HG02938 (cell line): ENCODE measurements at regions not wholly inside any gene's neighbourhood (a gene's known extent, or its start where the extent isn't known, plus 50 kb on each side); places are given as distances from the start of the nearest gene placed in this dataset.

ENCODE experiments used
- ATAC-seq: cut with Tn5 transposase; IDR thresholded peaks from one replicate; pipeline ENCODE4 v1.9.1; 2021; ENCODE audit warnings: mild to moderate bottlenecking, moderate library complexity; ENCODE audit not compliant: unreplicated experiment

DNA sequence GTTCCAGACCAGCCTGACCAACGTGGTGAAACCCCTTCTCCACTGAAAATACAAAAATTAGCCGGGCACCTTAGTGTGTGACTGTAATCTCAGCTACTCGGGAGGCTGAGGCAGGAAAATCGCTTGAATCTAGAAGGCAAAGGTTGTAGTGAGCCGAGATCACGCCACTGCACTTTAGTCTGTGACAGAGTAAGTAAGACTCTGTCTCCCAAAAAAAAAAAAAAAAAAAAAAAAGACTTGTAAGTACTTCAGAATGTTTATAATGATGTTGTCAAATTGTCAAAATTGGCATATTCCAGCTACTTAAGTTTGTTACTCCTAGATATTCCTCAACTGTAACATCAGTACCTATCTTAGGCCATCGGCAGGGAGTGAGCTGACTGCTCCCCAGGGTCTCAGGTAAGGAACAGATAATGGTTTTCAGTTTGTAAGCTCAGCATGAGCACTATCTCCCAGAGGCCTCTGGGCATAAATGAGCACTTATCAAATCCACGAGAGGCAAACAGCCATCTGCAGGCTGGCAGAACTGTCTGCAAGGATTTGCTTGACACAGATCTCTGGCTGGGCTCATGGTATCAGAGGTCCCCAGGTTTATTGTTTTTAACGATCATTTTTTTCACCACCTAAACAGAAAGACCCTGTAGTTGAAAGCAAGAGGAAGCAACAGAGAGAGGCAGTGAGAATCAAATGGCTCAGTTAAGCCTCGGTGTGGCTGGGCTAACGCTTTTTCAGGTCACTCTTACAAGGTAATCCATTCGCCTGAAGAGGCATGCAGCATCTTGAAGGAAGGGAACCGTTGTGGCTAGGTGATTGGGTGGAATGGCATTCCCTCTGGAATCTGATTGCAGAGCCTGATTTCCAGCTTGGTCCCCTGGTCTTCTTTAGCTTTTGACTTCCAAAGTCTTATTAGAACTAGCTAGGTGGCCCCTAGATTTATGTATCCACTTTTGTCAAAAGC is 115.9 kb downstream of the LY86 start:
- no peak for ATAC-seq

GRCh38 chr6:6705061-6705425 is 116.5 kb downstream of the LY86 start:
- no peak for ATAC-seq

- ATAC-seq = no peak
Observed at GRCh38 chr6:6705915-6706675, 117.6 kb downstream of the LY86 start.

- no peak for ATAC-seq
Observed at GRCh38 chr6:6707143-6707542, 118.6 kb downstream of the LY86 start.

DNA sequence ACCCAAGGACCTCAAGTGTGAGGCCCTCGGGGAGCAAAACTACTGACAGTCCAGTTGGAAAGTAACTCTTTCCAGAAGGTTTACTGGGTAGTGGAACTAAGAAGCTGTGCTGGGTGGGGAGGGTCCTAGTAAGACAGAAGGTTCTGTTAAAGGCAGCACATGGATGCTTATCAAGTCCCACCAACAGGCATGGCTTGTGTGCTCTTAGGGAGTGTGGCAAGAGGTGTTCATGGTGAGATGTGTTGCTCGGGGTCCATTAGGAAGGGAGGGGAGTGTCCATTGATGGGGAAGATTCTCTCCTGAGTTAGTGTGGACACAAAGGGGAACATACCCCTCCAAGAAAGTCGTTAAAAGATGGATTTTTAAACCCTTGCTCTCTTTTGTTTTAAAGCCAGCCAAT is 120.6 kb downstream of the LY86 start:
- ATAC-seq = no peak

DNA sequence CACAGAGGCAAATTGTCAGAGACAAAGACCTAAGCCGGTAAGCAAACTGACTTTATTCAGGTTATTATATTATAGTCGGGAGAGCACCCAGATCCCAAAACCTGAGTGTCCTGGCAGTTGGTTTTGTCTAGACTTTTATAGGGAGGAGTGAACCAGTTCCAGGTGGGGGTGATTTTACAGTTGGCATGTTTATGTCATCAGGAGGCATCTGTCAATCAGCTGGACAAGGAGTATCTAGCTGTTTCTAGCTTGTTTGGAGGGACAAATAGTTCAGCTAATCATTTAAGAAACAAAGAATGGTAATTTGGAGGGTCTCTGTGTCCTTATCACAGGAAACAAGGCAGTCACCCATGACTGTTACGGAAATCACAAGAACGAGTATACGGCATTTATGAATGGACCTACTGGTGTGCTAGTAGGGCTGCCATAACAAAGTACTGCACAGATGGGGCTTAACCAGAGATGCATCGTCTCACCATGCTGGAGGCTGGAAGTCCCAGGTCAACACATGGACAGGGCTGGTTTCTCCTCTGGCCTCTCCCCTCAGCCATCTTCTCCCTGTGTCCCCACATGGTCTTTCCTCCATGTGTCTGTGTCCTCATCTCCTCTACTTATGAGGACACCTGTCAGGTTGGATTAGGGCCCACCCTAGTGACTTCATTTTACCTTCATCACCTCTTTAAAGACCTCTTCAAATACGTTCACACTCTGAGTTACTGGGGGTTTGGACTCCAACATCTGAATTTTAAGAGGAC is 122.7 kb downstream of the LY86 start:
- no peak for ATAC-seq

DNA sequence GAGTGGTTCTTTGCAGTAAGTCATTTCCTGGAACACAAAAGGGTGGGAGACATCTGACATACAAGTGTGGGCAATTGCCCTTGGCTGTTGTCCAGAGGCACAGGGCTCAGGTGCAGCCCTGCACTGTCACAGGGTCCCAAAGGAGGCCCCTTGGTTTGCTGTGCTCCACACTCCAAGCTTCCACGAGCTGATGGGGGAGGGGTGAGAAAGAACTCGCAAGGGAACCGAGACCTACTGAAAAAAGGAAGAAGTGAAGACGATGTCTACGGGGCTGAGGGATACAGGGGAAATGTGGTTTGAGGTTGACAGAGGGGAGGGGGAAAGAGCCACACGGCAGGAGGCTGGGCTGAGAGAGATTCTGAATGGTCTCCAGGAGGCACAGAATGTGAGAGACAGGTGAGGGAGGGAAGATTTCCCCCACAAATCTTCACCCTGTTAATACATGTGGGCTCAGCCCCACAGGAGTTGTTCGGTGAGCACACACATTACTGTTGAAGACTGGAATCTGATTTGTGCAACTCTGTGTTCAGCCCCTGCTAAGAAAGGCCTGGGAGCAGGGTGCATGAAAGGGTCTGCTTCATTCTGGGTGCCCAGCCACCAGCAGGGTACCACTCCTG is 123.4 kb downstream of the LY86 start:
- no peak for ATAC-seq

DNA sequence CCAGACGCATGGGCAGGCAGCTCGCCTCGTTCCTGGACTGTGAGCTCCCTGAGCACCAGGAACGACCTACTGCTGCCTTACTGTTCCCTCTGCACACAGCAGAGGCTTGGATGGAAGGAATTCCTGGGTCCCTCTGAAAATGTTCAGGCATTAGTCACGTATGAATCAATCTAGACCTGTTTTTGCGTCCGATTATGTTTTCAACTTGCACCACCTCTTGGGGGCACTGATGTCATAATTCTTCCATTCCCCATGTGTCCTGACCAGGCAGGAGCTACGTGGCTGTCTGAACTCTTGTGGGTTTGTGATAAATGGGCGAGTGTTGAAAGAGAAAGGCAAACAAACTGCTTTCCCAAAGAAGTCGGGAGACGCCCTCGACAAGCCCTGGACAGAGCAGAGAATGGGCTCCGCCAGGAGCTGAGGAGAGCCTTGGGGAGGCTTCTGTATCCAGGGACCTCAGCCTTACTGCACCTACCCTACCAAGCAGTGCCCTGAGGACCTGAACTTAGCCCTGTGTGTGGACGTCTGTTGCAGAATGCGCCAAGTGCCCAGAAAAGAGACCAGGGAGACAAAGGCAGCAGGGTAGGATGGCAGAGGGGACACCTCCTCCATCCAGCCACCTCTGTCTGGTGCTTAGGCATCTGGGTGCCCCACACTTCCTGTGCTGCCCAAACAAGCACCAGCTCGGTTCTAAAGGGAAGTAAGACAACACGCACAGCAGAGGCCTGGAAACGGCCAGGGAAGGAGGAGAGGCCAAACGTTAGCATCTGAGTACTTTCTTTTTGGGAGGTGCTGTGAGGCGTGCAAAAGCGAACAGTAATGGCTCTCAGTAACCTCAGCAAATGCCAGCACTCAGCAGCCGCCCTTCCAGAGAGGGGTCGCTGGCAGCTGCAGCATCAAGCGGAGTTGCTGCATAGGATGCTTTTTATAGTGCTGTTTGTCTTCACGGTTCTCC is 124.2 kb downstream of the LY86 start:
- no peak for ATAC-seq

DNA sequence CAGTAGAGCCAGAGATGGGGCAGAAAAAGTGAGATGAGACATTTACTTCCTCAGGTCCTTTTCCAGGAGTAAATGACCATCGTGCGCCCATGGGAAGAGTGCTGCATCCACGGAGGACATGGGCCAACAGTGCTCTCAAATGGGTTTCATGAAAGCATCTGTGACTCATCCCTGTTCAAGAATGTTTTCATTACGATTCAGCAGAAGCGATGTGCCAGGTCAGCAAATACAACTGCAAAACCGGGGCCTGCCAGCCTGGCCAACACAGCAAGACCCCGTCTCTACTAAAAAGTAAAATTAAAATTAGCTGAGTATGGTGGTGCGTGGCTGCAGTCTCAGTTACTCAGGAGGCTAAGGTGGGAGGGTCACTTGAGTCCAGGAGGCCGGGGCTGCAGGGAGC is 125.1 kb downstream of the LY86 start:
- ATAC-seq = no peak

DNA sequence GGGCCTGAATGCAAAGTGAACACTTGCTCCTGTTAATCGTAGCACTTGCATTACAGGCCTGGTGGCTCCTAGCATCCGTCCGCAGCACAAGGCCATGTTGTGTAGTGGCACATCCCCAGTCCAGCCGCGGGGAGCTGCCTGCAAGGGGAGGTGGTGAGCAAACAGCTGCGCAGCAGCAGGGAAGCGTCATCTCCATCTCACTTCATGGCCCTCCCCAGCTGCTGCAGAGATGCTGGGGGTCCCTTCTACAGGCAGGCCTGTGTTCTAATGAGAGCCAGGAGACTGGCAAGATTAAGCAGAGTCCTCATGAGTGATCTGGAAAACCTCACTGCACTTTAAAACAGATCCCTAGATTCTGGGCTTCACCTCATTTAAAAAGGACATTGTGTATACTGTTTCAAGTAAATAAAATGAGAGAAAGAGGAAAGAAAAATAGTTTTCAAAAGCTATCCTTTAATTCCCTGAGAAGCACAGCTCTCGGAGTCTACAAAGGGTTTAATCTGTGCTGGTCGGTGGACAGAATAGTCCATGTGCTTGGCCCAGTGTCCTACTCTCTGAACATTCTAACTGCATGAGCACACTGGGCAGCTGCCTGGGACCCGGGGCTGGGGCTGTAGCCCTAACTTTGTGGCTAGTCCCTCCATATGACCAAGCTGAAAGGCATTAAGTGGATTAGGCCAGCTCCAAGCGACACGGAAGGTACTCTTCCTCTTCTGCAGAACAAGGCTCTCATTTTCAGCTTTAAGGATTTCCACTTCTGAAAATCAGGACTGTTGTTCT is 125.8 kb downstream of the LY86 start:
- ATAC-seq = no peak

GRCh38 chr6:6714953-6715352 is 126.4 kb downstream of the LY86 start:
- no peak for ATAC-seq

DNA sequence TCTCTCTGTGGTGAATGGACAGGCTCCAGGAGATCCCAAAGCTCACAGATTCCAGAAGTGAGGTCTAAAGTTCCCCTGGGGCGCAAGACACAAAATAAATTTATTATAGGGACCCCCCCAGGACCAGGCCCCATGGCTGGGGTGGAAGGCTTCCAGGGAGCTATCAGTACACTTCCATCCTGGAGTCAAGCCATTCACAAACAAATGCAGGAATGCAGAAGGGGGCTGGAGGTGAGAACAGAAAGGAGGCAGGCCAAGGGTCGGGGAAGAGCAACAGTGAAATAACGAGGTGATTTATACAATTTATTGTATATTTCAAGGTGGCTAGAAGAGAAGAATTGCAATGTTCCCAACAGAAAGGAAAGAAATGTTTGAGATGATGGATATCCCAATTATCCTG is 126.9 kb downstream of the LY86 start:
- ATAC-seq = no peak

DNA sequence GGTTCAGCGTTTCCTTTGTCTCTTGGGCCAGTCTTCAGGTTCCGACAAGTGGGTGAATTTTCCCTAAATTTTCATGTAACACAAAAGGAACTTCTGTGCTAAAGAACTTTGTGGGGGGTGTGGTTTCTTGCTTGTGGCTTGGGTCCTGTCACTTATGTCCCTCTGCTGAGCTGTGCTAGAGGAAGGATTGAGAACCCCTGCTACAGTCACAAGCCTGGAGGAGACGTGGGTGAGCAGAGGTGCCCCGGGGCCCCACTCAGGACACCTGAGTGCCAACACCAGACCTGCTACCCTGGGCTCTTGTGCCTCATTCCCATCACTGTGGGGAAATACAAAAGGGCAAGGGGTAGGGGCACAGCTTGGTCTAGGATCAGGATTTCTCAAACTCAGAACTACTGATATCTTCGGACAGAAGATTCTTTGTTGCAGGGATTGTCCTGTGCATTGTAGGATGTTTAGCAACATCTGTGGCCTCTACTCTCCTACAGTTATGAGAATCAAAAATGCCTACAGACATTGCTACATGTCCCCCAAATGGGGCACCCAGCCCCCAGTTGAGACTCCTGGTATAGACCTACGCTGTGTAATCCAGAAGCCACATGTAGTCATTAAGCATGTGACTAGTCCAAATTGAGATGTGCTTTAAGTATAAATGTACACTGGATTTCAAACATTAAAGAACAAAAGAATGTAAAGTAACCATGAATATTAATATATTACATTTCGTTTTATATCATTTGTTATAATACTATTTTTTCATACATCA is 128.7 kb downstream of the LY86 start:
- no peak for ATAC-seq

DNA sequence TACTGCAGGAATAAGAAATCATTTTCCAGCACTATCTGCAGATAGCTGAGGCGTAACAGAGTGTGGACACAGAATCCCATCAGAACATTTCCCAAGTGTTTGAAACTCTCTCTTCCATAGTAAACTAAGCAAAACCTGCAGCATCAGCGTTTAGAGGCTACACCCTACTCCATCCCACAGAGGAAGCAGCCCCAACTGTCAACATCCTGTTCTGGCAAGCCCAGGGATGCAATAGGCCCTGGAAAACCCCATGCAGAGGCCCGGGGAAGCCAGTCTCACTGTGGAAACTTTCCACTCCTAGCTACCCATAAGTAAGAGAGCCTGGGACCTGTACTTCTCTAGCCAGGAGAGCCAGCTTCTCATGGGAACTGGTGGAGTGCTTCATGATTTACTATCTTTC is 129.4 kb downstream of the LY86 start:
- no peak for ATAC-seq

DNA sequence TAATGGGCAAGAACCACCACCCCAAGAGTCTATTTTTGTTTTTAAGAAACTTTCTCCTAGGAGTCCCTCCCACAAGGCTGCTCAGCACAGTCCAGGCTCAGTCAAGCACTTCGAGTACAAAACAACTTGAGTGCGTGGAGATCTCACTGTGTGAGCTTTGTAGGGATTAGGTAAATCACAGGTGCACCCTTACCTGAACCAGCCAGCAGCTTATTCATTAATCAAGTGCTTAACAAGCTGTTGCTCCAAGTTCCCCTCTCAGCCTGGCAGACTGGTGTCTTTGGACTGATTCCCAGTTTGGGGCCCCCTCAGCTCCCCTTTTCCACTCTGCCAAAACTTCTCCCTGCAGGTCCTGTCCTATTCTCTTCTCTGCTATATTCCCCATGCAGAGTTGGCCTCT is 133.1 kb downstream of the LY86 start:
- ATAC-seq = no peak

GRCh38 chr6:6722195-6722594 is 133.7 kb downstream of the LY86 start:
- ATAC-seq = no peak

- ATAC-seq = no peak
Observed at GRCh38 chr6:6723361-6723760, 134.8 kb downstream of the LY86 start.

- no peak for ATAC-seq
Observed at GRCh38 chr6:6723921-6724538, 135.5 kb downstream of the LY86 start.
